ENCODE measurements at regions not wholly inside any gene's neighbourhood (a gene's known extent, or its start where the extent isn't known, plus 50 kb on each side); places are given as distances from the start of the nearest gene placed in this dataset.

DNA sequence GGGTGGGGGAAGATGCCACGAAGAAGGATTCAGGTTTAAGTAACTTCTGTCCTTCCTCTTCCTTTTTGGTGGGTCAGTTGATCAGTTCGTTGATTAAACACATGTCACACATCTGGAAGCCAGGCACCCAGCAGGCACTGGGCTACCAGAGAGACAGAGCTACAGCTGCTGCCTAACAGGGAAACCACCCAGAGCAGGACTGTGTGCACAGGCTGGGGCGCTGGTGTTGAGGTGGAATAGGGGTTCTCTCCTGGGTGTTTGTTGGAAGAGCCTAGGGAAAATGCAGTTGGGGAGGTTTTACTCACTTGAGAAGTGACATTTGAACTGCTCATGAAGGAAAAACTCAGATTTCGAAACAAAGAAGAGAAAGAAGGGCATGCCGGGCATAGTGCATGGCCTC lies 152.4 kb downstream of the IRX5 start:
- ATAC-seq (no peak), DNase-seq (ENCODE audit: low read depth, low spot score) (no peak)
- Histone ChIP-seq H3K36me3 (ENCODE audit: control insufficient read depth, insufficient read depth, low read length) (no peaks in the 10 kb centered on the region), H3K27me3 (ENCODE audit: control insufficient read depth, insufficient read depth, low read length) (no peaks in the 10 kb centered on the region), H3K4me1 (ENCODE audit: control insufficient read depth, insufficient read depth, low read length) (no peaks in the 10 kb centered on the region), H3K27ac (ENCODE audit: low read length) (no peak overlapping the region), H3K9me3 (ENCODE audit: control insufficient read depth, insufficient read depth, low read depth, low read length) (no peaks in the 10 kb centered on the region), H3K4me3 (ENCODE audit: low read depth in 2 of 2, low read length in 2 of 2) (no peak overlapping the region)
- in situ Hi-C loops (cut with HindIII; ENCODE audit: low pct_unique_long_range_greater_than_20kb, low sequenced_read_pairs) = no loop called here
- BruUV-seq (replicated peaks) = no TSS peak
- TF ChIP-seq, protein P1, sequence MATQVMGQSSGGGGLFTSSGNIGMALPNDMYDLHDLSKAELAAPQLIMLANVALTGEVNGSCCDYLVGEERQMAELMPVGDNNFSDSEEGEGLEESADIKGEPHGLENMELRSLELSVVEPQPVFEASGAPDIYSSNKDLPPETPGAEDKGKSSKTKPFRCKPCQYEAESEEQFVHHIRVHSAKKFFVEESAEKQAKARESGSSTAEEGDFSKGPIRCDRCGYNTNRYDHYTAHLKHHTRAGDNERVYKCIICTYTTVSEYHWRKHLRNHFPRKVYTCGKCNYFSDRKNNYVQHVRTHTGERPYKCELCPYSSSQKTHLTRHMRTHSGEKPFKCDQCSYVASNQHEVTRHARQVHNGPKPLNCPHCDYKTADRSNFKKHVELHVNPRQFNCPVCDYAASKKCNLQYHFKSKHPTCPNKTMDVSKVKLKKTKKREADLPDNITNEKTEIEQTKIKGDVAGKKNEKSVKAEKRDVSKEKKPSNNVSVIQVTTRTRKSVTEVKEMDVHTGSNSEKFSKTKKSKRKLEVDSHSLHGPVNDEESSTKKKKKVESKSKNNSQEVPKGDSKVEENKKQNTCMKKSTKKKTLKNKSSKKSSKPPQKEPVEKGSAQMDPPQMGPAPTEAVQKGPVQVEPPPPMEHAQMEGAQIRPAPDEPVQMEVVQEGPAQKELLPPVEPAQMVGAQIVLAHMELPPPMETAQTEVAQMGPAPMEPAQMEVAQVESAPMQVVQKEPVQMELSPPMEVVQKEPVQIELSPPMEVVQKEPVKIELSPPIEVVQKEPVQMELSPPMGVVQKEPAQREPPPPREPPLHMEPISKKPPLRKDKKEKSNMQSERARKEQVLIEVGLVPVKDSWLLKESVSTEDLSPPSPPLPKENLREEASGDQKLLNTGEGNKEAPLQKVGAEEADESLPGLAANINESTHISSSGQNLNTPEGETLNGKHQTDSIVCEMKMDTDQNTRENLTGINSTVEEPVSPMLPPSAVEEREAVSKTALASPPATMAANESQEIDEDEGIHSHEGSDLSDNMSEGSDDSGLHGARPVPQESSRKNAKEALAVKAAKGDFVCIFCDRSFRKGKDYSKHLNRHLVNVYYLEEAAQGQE (IDR thresholded peaks at IDR 0.05; ENCODE audit: insufficient read depth in 1 of 2, low read depth in 2 of 2, low read length in 1 of 2) = no peak
- TF ChIP-seq POLR2AphosphoS5 (IDR thresholded peaks at IDR 0.05; ENCODE audit: low read depth, low read length) (no peak), TCF7L2 (IDR thresholded peaks at IDR 0.05; ENCODE audit: low read depth, low read length) (no peak), SIN3A (IDR thresholded peaks at IDR 0.05; ENCODE audit: borderline replicate concordance, insufficient read depth, low read depth, low read length) (no peak)
- TF ChIP-seq, protein P2, sequence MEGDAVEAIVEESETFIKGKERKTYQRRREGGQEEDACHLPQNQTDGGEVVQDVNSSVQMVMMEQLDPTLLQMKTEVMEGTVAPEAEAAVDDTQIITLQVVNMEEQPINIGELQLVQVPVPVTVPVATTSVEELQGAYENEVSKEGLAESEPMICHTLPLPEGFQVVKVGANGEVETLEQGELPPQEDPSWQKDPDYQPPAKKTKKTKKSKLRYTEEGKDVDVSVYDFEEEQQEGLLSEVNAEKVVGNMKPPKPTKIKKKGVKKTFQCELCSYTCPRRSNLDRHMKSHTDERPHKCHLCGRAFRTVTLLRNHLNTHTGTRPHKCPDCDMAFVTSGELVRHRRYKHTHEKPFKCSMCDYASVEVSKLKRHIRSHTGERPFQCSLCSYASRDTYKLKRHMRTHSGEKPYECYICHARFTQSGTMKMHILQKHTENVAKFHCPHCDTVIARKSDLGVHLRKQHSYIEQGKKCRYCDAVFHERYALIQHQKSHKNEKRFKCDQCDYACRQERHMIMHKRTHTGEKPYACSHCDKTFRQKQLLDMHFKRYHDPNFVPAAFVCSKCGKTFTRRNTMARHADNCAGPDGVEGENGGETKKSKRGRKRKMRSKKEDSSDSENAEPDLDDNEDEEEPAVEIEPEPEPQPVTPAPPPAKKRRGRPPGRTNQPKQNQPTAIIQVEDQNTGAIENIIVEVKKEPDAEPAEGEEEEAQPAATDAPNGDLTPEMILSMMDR (IDR thresholded peaks at IDR 0.05) = no peak
- intact Hi-C loops (cut with micrococcal nuclease; ENCODE audit: unreplicated experiment) = no loop called here
- ChIA-PET CTCF (no interaction called here), POLR2A (no interaction called here)

DNA sequence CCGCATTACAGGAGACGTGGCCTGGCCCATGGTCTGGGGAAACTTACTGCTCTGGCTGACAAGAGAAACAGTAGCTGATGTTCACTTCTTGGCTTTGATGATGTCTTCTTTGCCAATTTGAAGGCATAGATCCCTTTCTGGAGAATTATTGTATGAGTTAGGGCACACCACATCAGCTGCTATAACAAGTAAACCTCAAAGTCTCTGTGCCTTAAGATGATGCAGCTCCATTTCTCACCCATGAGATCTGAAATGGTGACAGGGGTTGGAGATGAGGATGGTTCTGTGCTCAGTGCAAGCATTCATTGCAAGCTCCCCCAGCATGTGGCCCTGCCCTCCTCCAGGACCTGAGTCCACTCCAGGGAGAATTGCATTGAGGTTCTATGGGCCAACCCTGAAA lies 157.4 kb downstream of the IRX5 start:
- BruUV-seq (replicated peaks) = no TSS peak
- no peak overlapping the region for H3K4me3 ChIP-seq (ENCODE audit: low read depth in 2 of 2, low read length in 2 of 2)
- H3K27me3 ChIP-seq (ENCODE audit: control insufficient read depth, insufficient read depth, low read length) = no peaks in the 10 kb centered on the region
- no peaks in the 10 kb centered on the region for H3K9me3 ChIP-seq (ENCODE audit: control insufficient read depth, insufficient read depth, low read depth, low read length)
- in situ Hi-C loops (cut with HindIII; ENCODE audit: low pct_unique_long_range_greater_than_20kb, low sequenced_read_pairs) (no loop called here), intact Hi-C loops (cut with micrococcal nuclease; ENCODE audit: unreplicated experiment) (no loop called here)
- POLR2A ChIA-PET = no interaction called here
- H3K36me3 ChIP-seq (ENCODE audit: control insufficient read depth, insufficient read depth, low read length) = no peaks in the 10 kb centered on the region
- ATAC-seq (no peak), DNase-seq (ENCODE audit: low read depth, low spot score) (no peak)
- CTCF ChIA-PET = no interaction called here
- no peaks in the 10 kb centered on the region for H3K4me1 ChIP-seq (ENCODE audit: control insufficient read depth, insufficient read depth, low read length)
- H3K27ac ChIP-seq (ENCODE audit: low read length) = no peak overlapping the region
- TF ChIP-seq SIN3A (IDR thresholded peaks at IDR 0.05; ENCODE audit: borderline replicate concordance, insufficient read depth, low read depth, low read length) = no peak
- TF ChIP-seq, protein P2 (IDR thresholded peaks at IDR 0.05) = no peak
- TF ChIP-seq, protein P1 (IDR thresholded peaks at IDR 0.05; ENCODE audit: insufficient read depth in 1 of 2, low read depth in 2 of 2, low read length in 1 of 2) = no peak

All from Panc1 (cell line).